HG02938 (cell line): ENCODE measurements at regions not wholly inside any gene's neighbourhood (a gene's known extent, or its start where the extent isn't known, plus 50 kb on each side); places are given as distances from the start of the nearest gene placed in this dataset.
"Not testable (repeated sequence)": the region's sequence is repeated elsewhere in the genome, so short reads cannot be mapped to it uniquely, and the experiment has no call there.

Experiments used
- ATAC-seq: cut with Tn5 transposase; IDR thresholded peaks from one replicate; pipeline ENCODE4 v1.9.1; 2021; ENCODE audit warnings: mild to moderate bottlenecking, moderate library complexity; ENCODE audit not compliant: unreplicated experiment

DNA sequence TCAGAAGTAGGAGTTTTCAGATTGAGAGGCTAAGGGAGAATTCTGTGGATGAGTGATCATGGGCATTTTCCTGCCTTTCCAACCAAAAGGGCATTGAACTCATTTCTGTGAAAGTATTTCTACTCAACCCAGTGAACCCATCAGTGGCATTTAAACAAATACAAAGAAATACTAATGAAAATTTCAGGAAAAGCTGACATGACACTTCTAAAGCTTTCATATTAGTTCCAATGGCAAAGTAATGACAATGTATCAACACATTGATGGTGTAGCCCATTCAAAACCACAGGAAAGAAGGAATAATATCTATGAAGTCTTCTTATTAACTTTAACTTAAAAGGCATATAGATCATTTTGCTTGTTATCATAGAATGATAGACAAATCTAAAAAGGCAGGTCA lies 183.5 kb upstream of the ANXA10 start:
- no peak for ATAC-seq

DNA sequence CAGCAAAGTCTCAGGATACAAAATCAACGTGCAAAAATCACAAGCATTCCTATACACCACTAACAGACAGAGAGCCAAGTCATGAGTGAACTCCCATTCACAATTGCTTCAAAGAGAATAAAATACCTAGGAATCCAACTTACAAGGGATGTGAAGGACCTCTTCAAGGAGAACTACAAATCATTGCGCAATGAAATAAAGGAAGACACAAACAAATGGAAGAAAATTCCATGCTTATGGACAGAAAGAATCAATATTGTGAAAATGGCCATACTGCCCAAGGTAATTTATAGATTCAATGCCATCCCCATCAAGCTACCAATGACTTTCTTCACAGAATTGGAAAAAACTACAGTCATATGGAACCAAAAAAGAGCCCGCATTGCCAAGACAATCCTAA lies 179.8 kb upstream of the ANXA10 start:
- ATAC-seq, result not testable (repeated sequence)

DNA sequence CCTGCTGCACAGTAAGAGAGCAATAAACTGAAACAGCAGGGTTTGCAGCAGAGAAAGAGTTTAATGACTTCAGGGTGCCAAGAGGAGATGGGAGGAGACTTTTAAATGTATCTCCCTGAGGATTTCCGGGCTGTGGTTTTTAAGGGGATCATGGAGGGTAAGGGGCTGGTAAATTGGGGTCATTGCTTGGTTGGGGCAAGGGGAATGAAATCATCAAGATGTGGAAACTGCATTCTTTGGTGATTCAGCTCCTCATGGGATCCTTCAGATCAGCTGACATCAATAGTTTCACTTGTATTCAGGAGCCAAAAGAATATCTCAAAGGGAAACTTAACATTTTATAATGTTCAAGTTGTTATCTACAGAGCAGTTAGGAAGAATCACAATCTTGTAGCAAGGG lies 174.3 kb upstream of the ANXA10 start:
- ATAC-seq, result no peak

DNA sequence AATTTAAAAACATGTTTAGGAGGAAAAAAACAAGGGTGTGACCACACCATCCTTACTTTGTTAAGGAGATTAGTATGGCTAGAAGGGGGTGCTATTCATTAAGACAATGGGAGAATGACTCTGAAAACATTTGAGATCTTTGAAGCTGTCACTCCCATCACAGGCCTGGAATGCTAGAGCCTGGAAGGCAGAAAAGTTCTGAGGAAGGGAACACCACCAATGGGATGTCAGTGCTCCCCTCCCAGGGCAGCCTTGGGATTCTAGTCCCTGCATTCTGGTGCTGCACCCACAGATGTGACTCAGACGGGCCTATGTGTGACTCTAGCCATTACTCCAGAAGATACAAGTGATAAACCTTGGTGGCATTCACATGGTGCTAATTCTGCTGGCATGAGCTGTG lies 162.2 kb upstream of the ANXA10 start:
- ATAC-seq, result no peak

DNA sequence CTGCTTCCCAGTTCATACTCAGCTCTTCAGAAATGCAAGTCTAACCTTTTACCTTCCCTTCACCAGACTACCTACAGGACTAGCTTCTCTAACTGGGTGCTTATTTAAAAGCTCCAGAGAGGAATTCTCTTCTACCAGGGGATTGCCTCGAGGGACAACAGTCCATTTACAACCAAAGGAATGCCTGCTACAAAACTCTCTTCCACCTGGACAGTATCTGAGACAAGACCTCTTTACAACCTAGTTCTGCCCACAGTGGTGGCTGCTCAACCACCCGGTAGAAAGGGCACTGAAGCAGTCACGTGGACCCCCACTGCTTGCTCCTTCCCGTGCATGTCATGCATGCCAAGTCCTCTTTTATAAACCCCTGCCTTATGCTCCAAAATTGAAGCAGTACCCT lies 158.1 kb upstream of the ANXA10 start:
- no peak for ATAC-seq

DNA sequence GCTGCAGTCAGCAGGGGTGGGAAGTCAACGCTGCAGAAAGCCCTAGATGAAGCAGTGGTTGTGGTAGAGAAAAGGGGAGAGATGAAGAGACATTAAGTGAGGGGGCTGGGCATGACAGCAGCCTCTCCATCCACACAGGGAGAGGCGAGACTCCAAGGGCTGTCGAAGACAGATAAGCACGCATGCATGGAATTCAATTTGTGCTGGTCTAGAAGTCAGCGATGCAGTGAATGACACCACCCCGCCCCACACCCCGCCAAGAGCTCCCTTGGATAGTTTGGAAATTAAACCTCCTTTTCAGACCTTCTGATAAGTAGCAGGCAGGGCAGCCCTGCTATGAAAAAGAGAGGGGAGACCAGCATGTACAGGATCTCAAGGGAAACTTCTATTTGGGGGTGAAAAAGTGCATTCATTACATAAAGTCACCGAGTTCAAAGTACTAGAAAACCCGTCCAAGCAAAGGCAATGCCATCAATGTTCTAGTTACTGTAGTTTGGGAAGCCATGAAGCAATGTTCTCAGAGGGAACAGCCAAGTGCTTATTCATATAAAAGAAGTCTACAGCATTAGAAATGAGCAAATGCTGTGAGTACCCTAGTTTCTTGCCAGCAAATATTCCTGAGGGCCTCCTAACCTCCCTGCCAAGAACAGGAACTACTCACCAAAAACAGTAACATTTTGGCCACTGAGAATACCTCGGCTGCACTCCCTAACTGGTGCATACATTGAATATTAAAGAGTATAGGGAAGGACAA lies 152.3 kb upstream of the ANXA10 start:
- ATAC-seq, result no peak

DNA sequence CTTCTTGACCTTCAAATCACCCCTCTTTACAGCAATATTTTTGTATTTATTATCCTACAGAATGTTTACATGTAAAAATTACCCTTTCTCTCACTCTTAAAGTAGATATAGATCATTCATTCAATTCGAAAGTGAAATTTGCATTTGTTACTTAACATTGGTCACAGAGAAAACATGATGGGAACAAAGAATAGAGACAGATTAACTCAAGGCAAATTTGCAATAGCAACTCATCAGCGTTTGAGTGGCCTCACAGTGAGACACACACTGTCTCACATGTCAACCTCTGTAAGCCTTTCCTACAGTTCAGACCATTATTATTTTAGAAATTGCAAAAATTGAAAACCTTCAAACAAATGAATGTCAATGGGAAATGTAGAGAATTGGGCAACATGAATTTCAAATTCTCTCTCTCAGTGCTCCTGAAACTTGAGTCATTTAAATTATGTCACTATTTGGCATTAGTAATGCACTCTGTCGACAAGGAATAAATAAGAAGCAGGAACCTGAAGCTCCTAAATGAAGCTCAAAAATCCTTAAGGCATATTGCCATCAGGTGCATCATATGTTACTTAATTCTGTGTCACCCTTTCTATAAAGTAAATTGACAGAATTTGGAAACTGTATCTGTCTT lies 148.3 kb upstream of the ANXA10 start:
- no peak for ATAC-seq

DNA sequence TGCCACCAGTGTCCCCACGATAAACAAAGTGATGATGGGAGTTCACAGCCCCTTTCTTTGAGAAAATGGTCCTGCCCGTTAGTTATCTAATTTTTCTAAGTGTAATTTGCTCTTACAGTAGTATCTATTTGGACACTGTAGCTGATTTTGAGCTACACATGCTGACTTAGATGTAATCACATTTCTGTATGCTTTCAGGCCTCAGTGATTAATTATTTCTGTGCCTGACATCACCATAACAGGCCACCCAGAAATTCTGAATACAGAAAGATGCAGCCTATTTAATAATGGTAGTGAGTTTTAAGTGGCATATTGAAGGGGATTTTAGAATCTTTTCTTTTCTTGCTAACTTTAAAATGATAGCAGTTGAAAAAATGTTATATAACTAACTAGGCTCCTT lies 147.6 kb upstream of the ANXA10 start:
- no peak for ATAC-seq

DNA sequence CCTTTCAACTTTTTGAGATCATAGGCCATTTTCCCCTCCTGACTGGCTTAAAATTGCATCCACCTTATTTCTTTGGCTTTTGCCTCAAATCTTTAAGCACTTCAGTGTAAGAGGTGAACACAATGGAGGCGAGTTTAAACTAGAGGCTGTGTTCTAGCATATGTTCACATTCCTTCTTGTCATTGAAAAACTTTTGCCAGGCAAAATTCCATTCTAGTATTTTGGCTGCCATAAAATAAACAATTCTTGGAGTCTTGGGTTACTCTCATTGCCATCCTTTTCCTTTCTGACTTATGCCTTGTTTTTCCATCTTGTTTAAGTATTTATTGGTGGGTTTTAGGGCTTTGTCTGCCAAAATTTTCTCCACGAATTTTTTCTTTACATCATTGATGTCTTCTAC lies 137.3 kb upstream of the ANXA10 start:
- ATAC-seq, result no peak

DNA sequence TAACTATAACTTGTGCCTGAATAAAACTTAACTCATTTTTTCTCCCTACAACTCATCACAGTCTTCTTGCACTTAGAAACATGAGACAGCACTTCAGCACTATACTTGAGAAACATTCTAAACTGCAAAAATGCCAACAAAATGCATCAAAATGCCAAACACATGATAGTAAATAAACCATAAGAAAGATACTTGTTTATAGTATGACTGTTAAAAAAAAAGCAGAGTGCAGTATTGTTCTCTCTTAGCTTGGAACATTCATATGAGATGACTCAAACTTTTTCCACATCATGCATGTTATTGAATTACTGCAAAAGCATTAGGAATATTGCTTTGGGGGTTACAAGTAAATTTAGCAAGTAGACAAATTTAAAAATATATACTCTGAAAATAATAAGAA lies 135.7 kb upstream of the ANXA10 start:
- ATAC-seq, result no peak

DNA sequence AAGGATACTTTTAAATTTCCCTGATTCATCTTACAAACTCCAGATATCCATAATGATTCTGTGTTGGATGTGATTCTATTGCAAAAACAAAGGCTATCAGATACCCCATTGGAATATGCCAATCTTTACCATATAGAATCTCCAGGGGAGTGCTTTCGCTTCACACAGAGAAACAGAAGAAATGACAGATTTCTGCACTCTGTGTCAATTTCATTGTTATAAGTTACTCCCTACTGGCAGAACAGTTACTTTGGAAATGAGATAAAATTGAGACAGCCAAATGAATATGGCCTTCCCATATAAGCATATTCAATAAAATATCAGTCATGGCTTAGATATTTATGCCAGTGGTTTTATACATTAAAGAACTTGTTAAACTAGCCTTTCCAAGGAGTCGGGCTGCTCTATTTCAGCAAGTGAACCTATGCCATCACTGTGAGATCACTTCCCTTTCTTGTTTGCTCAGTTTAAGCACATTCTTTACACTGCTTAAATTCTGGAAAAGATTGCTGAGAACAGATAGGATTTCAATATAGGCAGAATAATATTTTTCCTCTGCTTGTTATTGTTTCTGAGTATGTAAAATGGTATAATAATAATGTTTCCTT lies 127.5 kb upstream of the ANXA10 start:
- no peak for ATAC-seq

DNA sequence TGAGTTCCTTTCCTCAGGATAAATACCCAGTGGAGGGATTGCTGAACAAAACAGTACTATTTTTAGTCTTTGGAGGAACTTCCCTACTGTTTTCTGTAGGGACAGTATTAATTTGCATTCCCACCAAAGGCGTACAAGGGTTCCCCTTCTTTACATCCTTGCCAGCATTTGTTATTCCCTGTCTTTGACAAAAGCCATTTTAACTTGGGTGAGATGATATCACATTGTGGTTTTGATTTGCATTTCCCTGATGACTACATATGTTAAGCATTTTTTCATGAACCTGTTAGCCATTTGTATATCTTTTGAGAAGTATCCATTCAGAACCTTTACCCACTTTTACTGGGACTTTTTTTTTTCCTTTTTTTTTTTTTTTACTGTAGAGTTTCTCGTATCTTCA lies 126.2 kb upstream of the ANXA10 start:
- no peak for ATAC-seq

DNA sequence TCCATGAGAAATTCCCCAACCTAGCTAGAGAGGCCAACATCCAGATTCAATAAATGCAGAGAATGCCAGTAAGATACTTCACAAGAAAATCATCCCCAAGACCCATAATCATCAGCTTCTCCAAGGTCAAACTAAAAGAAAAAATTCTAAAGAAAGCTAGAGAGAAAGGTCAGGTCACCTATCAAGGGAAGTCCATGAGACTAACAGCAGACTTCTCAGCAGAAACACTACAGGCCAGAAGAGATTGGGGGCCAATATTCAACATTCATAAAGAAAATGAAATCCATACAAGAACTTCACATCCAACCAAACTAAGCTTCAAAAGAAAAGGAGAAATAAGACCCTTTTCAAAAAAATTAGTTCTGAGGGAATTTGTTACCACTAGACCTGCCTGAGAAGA lies 118.8 kb upstream of the ANXA10 start:
- no peak for ATAC-seq

DNA sequence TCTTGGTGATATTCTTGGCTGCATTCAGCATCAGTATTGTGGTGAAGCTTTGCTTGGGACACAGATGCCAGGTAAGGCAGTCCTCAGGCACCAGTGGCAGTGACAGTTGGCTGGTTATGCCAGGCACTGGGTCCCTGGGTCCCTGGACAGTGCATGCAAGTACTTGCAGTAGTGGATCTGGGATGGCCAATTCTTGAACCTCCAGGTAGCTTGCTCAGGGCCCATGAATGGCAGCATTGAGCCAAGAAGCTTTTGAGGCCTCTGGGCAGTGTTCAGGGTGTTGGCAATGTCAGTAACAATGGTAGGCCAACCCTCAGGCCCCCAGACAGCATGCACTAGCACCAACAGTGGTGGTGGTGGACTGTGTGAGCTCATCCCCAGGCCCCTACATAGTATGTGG lies 106.8 kb upstream of the ANXA10 start:
- no peak for ATAC-seq

DNA sequence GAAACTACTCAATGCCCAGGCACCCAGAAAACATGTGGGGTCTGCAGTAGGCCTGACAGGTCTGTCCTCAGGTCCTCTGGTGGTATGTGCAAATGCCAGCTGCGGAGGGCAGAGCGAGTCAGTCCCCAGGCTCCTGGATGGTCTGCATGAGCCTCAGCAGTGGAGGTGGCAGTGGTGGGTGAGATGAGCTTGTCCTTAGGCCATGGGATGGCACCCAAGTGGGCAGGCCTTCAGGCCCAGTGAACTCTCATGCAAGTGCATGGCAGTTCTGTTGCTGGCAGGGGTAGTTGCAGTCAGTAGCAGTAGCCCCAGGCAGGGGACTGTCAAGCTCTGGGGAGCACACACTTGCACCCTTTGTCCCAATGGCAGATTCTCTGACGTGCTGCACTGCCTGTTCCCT lies 106.3 kb upstream of the ANXA10 start:
- ATAC-seq, result no peak

DNA sequence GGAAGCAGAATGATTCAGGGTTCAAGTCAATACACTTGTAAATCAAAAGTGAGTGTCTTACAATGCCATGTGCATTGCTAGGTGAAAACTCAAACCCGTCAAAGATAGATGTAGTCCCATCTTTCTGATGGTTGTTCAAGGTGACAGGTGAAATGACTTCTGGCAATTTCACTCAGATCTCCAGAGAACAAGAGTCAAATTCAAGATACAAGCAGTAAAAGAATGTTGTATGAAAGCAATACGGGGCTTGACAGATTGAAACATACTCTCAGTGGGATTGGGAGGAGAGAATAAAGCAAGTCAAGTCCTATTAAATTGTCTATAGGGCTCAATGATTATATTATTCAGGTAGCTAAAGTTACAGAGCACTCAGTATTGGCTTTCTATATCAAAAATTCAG lies 105.1 kb upstream of the ANXA10 start:
- no peak for ATAC-seq

DNA sequence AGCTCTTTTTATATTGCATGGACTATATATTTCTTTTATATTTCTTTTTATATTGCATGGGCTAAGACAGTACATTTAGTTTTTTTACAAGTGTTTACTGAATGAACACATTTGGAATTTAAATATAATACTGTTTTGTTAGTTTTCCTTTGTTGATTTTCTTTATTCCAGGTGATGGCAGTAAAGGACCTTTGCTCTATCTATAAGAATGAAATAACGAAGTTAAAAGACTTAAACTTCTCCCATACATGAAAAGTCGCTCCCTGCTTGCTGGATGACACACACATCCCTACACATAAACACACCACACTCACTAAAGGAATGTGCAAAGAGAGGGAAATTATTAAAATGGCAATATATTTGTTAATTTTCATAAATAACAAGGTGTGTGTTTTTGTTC lies 102.5 kb upstream of the ANXA10 start:
- no peak for ATAC-seq

DNA sequence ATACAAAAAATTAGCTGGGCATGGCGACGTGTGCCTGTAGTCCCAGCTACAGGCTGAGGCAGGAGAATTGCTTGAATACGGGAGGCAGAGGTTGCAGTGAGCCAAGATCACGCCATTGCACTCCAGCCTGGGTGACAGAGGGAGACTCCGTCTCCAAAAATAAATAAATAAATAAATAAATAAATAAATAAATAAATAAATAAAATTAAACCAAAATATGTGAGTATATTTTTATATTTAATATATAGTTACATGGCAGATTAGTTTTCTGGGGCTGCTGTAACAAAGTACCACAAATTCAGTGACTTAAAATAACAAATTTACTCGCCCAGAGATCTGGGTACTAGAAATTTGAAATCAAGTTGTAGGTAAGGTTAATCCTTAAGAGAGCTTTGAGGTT lies 84.2 kb upstream of the ANXA10 start:
- ATAC-seq, result not testable (repeated sequence)

DNA sequence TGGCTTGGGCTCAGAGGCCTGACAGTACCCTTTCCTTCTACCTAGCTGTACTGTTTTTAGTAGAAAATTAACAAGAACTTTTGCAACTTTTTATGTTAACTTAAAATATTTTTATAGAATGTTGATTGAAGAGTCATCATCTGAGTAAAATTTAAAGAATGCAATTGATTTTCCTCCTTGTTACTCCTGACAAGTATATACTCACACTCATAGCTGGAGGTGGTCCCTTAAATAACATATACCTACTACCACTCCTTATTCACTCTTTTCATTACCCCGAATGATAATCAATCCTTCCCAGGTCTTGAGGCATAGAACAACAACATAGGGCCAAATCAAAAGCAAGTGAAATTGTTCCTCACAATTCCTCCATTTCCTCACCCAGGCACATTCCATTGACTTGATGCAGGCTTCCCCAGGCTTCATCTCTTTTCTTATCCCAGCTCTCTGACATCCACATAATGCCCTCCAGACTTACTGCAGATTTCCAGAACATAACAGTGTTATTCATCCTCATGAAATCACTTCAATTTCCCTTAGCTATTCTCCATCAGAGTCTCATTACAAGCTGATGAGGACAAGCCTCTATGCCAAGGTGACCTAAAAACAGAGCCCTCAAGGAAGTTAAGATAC lies 73.2 kb upstream of the ANXA10 start:
- no peak for ATAC-seq

DNA sequence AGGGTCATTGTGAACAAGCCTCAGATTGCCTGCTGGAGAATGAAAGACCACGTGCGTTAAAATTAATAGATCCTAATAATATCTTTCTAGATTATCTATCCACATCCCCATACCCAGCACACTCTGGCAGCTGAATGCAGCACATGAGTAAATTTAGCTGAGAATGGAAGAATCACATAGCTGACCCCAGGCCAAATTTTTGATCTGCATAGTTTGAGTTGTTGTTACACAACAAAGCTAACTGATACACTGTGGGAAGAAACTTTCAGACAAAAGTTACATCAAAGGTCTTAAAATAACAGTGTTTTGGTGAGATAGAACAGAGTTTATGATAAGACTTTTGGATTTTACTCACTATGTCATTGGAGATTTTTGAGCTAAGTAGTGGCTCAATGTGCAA lies 72.4 kb upstream of the ANXA10 start:
- ATAC-seq, result no peak

DNA sequence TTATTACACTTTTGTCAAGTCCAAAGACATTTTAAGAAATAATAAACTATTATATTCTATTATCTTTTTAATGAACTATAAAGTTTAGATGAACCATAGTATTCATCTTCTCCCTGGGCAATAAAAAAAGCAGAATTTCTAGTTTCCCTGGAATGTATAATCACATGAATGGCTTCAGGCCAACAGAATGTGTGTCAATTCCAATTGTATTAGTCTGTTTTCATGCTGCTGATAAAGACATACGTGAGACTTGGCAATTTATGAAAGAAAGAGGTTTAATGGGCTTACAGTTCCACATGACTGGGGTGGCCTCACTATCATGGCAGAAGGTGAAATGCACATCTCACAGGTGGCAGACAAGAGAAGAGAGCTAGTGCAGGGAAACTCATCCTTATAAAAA lies 70.7 kb upstream of the ANXA10 start:
- no peak for ATAC-seq

DNA sequence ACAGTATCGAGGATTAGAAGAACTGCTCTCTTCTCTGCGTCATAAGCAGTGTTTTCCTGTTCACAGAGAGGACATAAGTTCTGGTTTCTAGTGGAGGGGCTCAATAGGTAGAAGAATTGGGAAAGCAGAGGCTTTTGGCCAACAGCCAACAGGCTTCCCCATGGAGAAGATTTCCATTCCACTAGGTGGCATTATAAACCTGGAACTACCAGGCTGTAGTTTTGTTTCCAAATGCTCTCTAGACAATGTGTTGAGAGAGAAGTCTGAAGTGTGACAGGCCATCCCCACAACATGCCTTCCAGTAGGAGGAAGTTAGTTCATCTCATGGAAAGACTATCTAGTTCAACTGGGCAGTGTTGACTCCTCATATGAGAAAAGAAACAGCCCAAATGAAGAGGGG lies 63.8 kb upstream of the ANXA10 start:
- no peak for ATAC-seq
